HG03060 (cell line): ENCODE measurements at regions not wholly inside any gene's neighbourhood (a gene's known extent, or its start where the extent isn't known, plus 50 kb on each side); places are given as distances from the start of the nearest gene placed in this dataset.

Experiments used
- ATAC-seq: cut with Tn5 transposase; IDR thresholded peaks from one replicate; pipeline ENCODE4 v1.9.1; 2021; ENCODE audit warnings: low read depth, moderate number of reproducible peaks; ENCODE audit not compliant: unreplicated experiment

GRCh38 chr2:129860088-129860487, 119.4 kb upstream of the RAB6C start:
- ATAC-seq = no peak

DNA sequence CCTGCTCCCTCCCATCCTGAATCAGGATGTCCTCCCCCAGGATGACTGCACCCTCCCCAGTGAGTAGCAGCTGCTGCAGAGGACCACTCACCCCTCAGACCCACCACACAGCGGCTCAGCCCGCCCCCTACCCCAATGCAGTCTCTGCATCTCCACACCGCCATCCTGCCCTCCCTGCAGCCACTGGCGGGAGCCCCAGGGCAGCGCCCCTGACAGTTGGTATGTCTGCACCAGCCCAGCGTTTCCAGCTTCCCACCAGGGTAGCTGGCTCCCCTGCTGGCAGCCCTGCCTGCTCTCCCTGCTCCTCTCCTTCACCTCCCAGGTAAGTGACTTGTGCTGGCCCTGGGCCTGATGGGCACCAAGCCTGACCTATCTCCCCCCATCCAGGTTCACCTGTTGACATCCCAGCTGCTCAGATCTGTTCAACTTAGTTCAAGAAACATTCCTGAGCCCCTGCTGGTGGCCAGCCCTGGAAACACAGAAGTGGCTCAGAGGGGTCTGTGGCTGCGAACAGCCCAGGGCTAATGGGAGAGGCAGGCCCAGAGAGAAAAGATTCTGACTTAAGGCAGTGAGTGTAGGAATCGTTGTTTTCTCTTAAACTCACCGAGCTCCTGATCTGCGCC, 117.7 kb upstream of the RAB6C start:
- no peak for ATAC-seq

DNA sequence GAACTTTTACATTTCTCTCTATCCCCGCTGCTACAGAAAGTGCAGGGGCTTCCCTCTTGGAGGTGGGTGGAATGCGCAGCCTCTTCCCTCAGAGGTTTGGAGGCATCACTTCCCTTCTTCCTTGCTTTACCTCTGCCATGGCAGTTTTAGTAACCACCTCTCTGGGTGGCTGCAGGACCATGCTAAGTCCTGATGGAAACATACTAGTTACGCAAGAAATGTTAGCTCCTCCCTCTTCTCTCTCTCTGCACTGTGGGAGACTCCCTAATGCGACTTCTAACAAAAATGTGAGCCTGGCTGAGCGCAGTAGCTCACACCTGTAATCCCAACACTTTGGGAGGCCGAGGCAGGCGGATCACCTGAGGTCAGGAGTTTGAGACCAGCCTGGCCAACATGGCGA, 116.8 kb upstream of the RAB6C start:
- ATAC-seq = no peak

DNA sequence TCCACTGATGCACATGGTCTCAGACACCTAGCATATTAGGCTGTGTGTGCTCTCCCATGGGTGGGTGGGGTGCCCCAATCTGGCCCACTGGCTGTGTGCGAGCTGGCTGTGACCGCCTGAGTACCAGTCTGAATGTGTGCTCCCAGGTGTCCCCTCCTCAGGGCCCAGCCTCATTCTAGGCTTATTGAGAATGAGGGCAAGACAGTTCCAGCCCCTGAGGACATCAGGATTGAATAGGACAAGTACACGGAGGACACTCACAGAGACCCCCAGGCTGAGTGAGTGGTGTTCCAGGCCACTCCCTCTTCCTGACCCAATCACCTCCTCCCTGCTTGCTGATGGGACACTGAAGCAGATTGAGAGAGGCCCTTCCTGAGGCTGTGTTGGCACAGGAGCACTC, 116.1 kb upstream of the RAB6C start:
- no peak for ATAC-seq

DNA sequence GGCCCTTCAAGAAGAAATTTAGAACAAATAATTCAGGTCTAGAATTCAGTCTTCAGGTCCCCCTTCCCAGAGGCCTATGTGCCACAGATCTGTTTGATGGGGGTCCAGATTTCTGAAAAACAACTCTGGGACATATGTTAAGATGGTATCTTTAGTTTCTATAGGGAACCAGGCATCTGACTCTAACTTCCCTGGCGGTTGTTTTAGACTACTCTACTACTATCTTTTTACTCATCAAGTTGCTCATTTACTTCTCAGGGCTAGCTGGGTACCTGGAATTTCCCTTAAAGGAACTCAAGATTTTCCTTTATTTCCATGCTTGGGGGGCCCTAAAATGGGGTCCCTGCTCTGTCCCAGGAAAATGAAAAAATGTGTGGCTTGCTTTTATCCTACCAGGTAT, 114.7 kb upstream of the RAB6C start:
- ATAC-seq = no peak

GRCh38 chr2:129865976-129866375, 113.5 kb upstream of the RAB6C start:
- ATAC-seq = no peak

GRCh38 chr2:129866391-129866790, 113.1 kb upstream of the RAB6C start:
- ATAC-seq = no peak

- ATAC-seq = no peak
These were observed 111.3 kb upstream of the RAB6C start for GRCh38 chr2:129868151-129868550.

GRCh38 chr2:129870685-129871241, 108.7 kb upstream of the RAB6C start:
- ATAC-seq = no peak

DNA sequence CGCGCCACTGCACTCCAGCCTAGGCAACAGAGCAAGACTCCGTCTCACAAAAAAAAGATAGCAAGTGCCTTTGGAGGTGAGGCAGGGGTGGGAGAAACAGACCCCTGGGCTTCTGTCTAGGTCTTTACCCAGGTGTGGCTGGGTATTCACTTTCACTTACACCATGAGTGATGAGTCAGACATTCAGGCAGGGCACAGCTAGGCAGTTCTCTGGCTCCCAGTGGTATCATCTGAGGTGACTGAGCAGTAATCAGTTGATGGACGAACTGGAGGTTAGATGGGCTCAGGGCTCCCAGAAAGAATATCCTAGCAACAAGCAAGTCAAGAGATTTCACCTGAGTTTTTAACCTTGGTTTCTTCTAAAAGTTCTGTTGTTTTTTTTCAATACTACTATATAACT, 107.0 kb upstream of the RAB6C start:
- ATAC-seq = no peak

DNA sequence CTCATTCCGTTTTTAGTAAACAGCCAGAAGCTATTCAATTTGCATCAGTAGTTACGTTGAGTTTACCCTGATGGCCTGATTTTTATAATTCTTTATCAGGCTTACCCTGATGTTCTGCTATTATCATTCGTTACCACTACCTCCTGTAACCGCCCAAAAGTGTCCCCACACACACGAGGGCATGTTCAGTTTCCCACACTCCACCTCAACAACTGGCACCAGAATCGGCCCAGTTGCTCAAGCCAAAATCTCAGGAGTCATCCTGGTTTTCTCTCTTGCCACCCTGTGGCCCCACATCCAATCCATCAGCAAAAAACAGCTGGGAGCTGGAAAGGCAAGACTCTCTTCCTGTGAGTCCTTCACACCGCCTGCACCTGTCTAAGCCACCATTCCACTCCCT, 102.9 kb upstream of the RAB6C start:
- no peak for ATAC-seq

DNA sequence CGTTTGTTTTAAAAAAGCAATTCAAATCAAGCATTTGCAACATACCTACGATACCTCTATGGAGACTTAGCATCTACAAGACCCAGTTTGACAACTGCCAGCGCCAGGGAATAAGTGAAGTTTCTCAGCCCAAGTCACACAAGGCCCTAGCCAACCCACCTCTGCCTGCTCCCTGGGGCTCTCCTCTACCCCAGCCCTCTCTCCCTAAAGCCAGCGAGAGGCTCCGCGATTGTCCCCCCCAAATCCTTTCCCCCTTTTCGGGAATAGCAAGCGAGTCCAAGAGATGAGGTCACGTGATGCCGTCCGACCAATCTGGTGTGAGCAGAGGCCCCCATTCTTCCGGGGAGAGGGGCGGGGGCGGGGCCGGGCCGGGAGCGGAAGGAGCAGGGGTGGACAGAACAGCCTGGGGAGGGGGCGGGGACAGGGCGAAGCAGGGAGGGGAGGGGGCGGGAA, 102.2 kb upstream of the RAB6C start:
- ATAC-seq = no peak

DNA sequence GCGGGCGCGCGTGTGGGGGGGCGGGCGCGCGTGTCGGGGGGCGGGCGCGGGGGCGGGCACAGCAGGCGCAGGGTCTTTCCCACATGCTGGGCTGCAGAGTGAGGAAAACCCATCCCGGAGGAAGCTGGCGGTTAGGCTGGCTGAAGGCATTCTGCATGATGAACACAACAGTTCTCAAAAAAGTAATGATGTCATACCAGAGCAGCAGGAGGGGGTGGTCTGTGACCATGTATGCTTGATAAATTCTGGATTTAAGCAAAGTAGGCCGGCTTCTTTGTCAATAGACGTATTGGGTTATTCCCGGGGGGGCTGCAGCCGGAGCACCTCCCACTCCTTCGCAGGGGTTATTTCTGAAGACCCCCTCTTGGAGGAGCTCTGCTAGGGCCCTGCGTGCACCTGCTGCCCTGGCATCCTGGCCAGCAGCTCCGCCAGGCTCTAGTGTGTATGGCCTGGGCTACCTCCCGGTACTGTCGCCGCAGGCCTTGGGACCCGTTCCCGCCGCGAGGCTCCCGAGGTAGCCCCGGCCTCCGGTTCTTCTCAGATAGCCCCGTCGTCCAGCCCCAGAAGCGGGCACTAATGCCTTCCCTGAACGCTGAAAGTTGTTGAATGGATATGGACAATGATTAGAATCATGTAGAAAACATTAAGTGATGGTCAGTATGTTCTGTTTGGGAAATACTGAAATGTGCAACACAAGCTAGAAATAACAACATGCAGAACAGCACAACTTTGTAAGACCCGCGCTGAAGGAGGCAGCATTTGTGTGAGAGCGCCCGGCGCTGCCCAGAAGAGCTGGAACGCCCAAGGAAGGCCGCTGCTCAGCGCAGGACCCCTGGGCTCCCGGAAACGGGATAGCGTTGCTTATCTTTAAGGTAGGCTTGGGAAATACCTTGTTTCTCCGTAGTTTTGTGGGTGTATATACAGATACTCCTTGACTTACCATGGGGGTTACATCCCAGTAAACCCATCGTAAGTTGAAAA, 101.4 kb upstream of the RAB6C start:
- no peak for ATAC-seq

DNA sequence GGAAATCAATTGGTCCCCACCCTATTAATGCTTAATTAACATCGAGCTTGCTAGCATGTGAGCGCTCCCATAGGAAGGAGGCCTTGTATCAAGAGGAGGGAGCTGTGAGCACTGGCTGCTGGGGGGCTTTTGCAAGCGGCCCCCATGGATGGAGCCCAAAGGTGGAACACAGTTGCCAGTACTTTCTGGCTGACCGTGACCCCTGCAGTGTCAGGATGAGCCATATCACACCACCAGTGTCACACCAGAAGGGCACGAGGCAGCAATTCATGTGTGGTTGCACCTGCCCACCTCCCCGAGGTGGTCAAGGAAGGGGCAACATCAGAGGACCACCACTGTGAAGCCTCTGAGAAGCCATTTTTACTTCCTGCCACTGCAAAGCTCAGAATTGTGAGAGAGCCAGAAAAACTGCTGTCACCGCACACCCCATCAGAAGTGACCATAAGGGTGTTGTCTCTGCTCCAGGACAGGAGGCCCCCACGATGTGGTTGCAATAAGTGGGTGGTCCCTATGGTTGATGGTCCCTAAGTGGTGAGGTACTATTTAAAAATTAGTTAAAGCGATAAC, 99.8 kb upstream of the RAB6C start:
- no peak for ATAC-seq

DNA sequence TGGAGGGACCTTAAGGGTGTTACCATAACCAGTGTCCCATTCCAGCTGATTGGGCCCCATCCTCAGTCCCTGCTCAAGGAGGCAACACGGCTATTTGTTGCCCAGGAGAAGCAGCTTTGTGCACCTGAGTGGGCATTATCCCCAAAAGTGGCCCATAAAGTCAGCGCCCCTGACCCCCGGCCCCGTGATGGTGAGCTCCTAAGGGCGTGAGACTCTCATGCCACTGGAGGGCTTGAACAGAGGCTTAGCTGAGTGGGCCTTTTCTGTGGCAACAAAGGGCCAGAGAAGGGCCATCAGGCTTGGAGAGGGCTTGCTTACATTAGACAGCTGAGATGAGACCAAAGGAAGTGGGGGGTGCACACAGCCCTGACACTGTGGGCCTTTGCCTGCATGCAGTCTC, 99.2 kb upstream of the RAB6C start:
- no peak for ATAC-seq

GRCh38 chr2:129880971-129881370, 98.5 kb upstream of the RAB6C start:
- no peak for ATAC-seq

DNA sequence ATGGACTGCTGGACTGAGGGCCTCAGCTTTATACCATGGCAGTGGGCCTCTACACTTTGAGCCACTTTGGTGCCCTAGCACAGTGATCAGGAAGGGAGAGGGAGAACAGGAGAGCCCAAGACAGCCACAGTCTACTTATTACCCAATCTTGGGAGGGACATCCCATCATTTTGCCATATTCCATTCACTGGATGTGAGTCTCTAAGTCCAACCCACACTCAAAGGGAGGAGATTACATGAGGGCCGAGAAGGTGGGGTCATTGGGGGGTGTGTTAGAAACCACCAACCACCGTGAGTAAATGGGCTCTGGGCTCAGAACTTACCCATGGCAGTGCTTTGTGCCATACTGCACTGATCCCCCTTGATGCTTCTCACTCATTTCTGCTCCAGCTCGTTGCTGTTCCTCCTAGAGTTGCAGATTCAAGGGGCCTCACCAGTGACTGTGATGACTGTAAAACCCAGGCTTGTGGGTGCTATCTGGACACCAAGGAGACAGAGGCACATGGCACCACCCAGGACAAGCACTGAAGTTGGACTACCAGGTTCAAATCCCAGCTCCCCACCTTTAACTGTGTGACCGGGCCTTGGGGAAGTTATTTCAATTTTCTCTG, 97.6 kb upstream of the RAB6C start:
- ATAC-seq = no peak

- ATAC-seq = no peak
These were observed 97.0 kb upstream of the RAB6C start for GRCh38 chr2:129882476-129882875.

DNA sequence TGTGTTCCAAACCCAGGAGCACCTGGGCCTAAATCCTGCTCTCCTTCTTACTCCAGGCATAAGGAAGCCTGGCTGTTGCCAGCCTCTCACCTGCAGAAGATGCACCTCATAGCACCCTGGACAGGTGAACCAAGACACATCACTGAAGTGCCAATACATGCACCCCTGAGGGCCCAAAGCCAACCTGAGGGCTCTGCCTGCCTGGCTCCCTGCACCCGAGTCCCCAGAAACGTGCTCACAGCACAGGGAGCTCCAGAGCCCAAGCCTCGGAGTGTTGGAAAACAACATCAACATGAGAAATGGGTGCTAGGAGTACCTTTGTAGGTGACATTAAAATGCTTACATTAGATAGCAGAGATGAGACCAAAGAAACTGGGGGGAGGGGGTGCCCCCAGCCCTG, 96.3 kb upstream of the RAB6C start:
- no peak for ATAC-seq

GRCh38 chr2:129884221-129884786, 95.2 kb upstream of the RAB6C start:
- no peak for ATAC-seq

GRCh38 chr2:129885735-129886134, 93.7 kb upstream of the RAB6C start:
- no peak for ATAC-seq
